A673 (cell line): ENCODE measurements at regions not wholly inside any gene's neighbourhood (a gene's known extent, or its start where the extent isn't known, plus 50 kb on each side); places are given as distances from the start of the nearest gene placed in this dataset.

Experiments used
- BruUV-seq: library from RNA; stranded (reverse); fragments of 400-500 nt; replicated peaks from 2 replicates; lab custom pipeline; 2021; lab: Mats Ljungman, UMichigan
- CTCF ChIA-PET: fragments of 300-600 bp; sonication (Branson Sonifier 250); formaldehyde crosslinking; loops from one replicate; lab custom pipeline; 2022; ENCODE audit warnings: antibody characterized with exemption; lab: Charles Lee
- POLR2A ChIA-PET: fragments of 300-600 bp; sonication (Branson Sonifier 250); formaldehyde crosslinking; loops from one replicate; lab custom pipeline; 2022; ENCODE audit warnings: antibody characterized with exemption; ENCODE audit not compliant: low non-redundant PET; lab: Charles Lee
- DNase-seq: peaks from one replicate; pipeline ENCODE4 v3.0.0-alpha.2; 2015; ENCODE audit warnings: low spot score
- H3K27ac ChIP-seq: fragments of 200-600 bp; sonication (generic); 2 replicates; pipeline ENCODE4 v1.5.1; 2016; ENCODE audit warnings: mixed run types, low read depth, mild to moderate bottlenecking, mixed read lengths, antibody characterized with exemption, low read length; ENCODE audit not compliant: poor library complexity, severe bottlenecking
- H3K27me3 ChIP-seq: fragments of 200-600 bp; sonication (generic); replicated peaks from 2 replicates; pipeline ENCODE4 v1.6.1; 2017; ENCODE audit warnings: mixed run types, low read depth, mild to moderate bottlenecking, mixed read lengths, antibody characterized with exemption, low read length; ENCODE audit not compliant: insufficient read depth, poor library complexity
- H3K36me3 ChIP-seq: fragments of 200-600 bp; sonication (generic); 2 replicates; pipeline ENCODE4 v1.6.1; 2016; ENCODE audit warnings: mixed run types, mild to moderate bottlenecking, mixed read lengths, antibody characterized with exemption, low read length; ENCODE audit not compliant: insufficient read depth, poor library complexity, severe bottlenecking
- H3K4me1 ChIP-seq: fragments of 200-600 bp; sonication (generic); 2 replicates; pipeline ENCODE4 v1.6.1; 2017; ENCODE audit warnings: mixed run types, mild to moderate bottlenecking, mixed read lengths, antibody characterized with exemption, low read length; ENCODE audit not compliant: insufficient read depth, poor library complexity, severe bottlenecking
- H3K4me3 ChIP-seq: fragments of 200-600 bp; sonication (generic); 2 replicates; pipeline ENCODE4 v1.5.1; 2016; ENCODE audit warnings: low read depth, mixed run types, mild to moderate bottlenecking, mixed read lengths, low read length; ENCODE audit not compliant: poor library complexity, severe bottlenecking
- H3K9me3 ChIP-seq: fragments of 200-600 bp; sonication (generic); 2 replicates; pipeline ENCODE4 v1.6.1; 2016; ENCODE audit warnings: mixed run types, low read depth, mild to moderate bottlenecking, mixed read lengths, antibody characterized with exemption, low read length; ENCODE audit not compliant: poor library complexity, severe bottlenecking
- EZH2 ChIP-seq: fragments of 200-600 bp; sonication (generic); IDR thresholded peaks from 2 replicates; pipeline ENCODE4 v1.6.1; 2017; ENCODE audit warnings: borderline replicate concordance, low read depth, mild to moderate bottlenecking, mixed read lengths, antibody characterized with exemption, low read length; ENCODE audit not compliant: poor library complexity, severe bottlenecking
- intact Hi-C: fragments of 100-400 bp; cut with micrococcal nuclease; formaldehyde crosslinking; loops from one replicate; pipeline ENCODE4 v1.10.0; 2022; ENCODE audit not compliant: unreplicated experiment
- TF ChIP-seq, protein P1 (sequence below): fragments of 300-800, 200-600 bp; sonication (generic); conservative IDR thresholded peaks from 2 replicates; pipeline ENCODE4 v1.5.1; 2017; ENCODE audit warnings: low read depth, mild to moderate bottlenecking, antibody characterized with exemption, low read length, moderate library complexity, mixed read lengths

DNA sequence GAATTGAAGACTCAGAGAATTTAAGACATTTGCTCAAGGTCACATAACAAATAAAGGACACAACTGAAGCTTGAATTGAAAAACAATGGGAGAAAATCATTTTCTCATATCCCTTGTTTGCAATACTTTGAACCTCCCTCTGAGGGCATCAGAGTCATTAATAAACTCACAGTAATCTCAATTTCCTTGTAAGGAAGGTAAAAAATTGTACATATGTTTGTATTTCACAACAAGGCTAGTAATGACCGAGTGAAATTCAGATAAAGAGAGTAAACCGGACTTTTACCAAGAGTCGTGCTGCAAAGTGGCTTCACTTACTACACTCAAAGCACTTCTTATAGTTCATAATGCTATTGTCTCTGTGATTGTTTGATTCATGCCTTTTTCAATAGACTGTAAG is 665.0 kb downstream of the NR2F1-AS1 start:
- intact Hi-C loops, result no loop called here

GRCh38 chr5:92912283-92912682 is 668.7 kb downstream of the NR2F1-AS1 start:
- no peak overlapping the region for H3K27ac ChIP-seq
- H3K4me1 ChIP-seq, result no peaks in the 10 kb centered on the region
- H3K27me3 ChIP-seq, result no peaks in the 10 kb centered on the region
- no peaks in the 10 kb centered on the region for H3K9me3 ChIP-seq
- H3K4me3 ChIP-seq, result no peak overlapping the region
- H3K36me3 ChIP-seq, result no peaks in the 10 kb centered on the region
- no peak for TF ChIP-seq EZH2
- TF ChIP-seq, protein P1, sequence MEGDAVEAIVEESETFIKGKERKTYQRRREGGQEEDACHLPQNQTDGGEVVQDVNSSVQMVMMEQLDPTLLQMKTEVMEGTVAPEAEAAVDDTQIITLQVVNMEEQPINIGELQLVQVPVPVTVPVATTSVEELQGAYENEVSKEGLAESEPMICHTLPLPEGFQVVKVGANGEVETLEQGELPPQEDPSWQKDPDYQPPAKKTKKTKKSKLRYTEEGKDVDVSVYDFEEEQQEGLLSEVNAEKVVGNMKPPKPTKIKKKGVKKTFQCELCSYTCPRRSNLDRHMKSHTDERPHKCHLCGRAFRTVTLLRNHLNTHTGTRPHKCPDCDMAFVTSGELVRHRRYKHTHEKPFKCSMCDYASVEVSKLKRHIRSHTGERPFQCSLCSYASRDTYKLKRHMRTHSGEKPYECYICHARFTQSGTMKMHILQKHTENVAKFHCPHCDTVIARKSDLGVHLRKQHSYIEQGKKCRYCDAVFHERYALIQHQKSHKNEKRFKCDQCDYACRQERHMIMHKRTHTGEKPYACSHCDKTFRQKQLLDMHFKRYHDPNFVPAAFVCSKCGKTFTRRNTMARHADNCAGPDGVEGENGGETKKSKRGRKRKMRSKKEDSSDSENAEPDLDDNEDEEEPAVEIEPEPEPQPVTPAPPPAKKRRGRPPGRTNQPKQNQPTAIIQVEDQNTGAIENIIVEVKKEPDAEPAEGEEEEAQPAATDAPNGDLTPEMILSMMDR, result no peak
- intact Hi-C loops, result no loop called here
- DNase-seq, result no peak
- no TSS peak for BruUV-seq
- POLR2A ChIA-PET, result no interaction called here
- CTCF ChIA-PET, result no interaction called here

More for the DNA sequence above, 665.0 kb downstream of the NR2F1-AS1 start:
- Histone ChIP-seq H3K36me3 (no peaks in the 10 kb centered on the region), H3K27ac (no peak overlapping the region), H3K4me1 (no peaks in the 10 kb centered on the region), H3K27me3 (no peaks in the 10 kb centered on the region), H3K4me3 (no peak overlapping the region), H3K9me3 (no peaks in the 10 kb centered on the region)
- ChIA-PET POLR2A (no interaction called here), CTCF (interaction anchor here (1.0 kb wide), 1 partner anchor 228 kb away, joined by 4 read pairs; no protein-coding TSS in a partner anchor)
- TF ChIP-seq EZH2, result no peak
- TF ChIP-seq, protein P1, result no peak
- no TSS peak for BruUV-seq
- DNase-seq, result no peak

- intact Hi-C loops, result no loop called here
- ChIA-PET CTCF (no interaction called here), POLR2A (no interaction called here)
- TF ChIP-seq, protein P1, result no peak
- no peak for TF ChIP-seq EZH2
- Histone ChIP-seq H3K27ac (no peak overlapping the region), H3K4me3 (no peak overlapping the region), H3K36me3 (no peaks in the 10 kb centered on the region), H3K4me1 (no peaks in the 10 kb centered on the region), H3K9me3 (no peaks in the 10 kb centered on the region), H3K27me3 (no peaks in the 10 kb centered on the region)
- DNase-seq, result no peak
- BruUV-seq, result no TSS peak
Measured at GRCh38 chr5:92911851-92912250, 669.2 kb downstream of the NR2F1-AS1 start.
